GM23248 (cell line): ENCODE measurements at regions not wholly inside any gene's neighbourhood (a gene's known extent, or its start where the extent isn't known, plus 50 kb on each side); places are given as distances from the start of the nearest gene placed in this dataset.

Source experiments
- EZH2 ChIP-seq: fragments of 200-600 bp; sonication (generic); IDR thresholded peaks from 2 replicates; pipeline ENCODE4 v1.6.1; 2018; ENCODE audit warnings: antibody characterized with exemption, mild to moderate bottlenecking; ENCODE audit not compliant: insufficient read depth, poor library complexity, severe bottlenecking
- EZH2phosphoT487 ChIP-seq: fragments of 200-600 bp; sonication (generic); IDR thresholded peaks from 2 replicates; pipeline ENCODE4 v1.6.1; 2018; ENCODE audit warnings: antibody characterized with exemption, moderate library complexity, mild to moderate bottlenecking, low read depth; ENCODE audit not compliant: insufficient read depth

- no peak for TF ChIP-seq EZH2
- TF ChIP-seq EZH2phosphoT487, result no peak
Observed at GRCh38 chr3:159244933-159245332, 443.1 kb downstream of the MFSD1 start.
